ENCODE measurements at regions not wholly inside any gene's neighbourhood (a gene's known extent, or its start where the extent isn't known, plus 50 kb on each side); places are given as distances from the start of the nearest gene placed in this dataset.

- no peak for TF ChIP-seq EZH2 (IDR thresholded peaks at IDR 0.05)
- no peak for TF ChIP-seq EZH2phosphoT487 (IDR thresholded peaks at IDR 0.05)
- TF ChIP-seq CTCF (IDR thresholded peaks at IDR 0.05): no peak
- H3K4me3 ChIP-seq: no peak overlapping the region
- no peak for DNase-seq (ENCODE audit: low spot score)
- Mint-ChIP-seq H3K36me3 (peaks cover 7% of the 10 kb centered on the region), H3K4me3 (no peak overlapping the region), H3K9me3 (peaks cover 22% of the 10 kb centered on the region), H3K27me3 (ENCODE audit: insufficient read depth, low read depth) (peaks cover 23% of the 10 kb centered on the region), H3K27ac (peak overlapping the region; percentile 55), H3K4me1 (peaks cover 29% of the 10 kb centered on the region)
- H3K9me3 ChIP-seq (ENCODE audit: low read depth): peaks cover 4% of the 10 kb centered on the region
- no peaks in the 10 kb centered on the region for H3K36me3 ChIP-seq
- no peaks in the 10 kb centered on the region for H4K20me1 ChIP-seq (ENCODE audit: low read depth)
- no peak overlapping the region for H3K4me2 ChIP-seq
- no peak overlapping the region for H3K9ac ChIP-seq
- no peaks in the 10 kb centered on the region for H3K79me2 ChIP-seq (ENCODE audit: low read depth)
- no peaks in the 10 kb centered on the region for H3K27me3 ChIP-seq
- no peak overlapping the region for H2AFZ ChIP-seq (replicated peaks)
- H3K27ac ChIP-seq: no peak overlapping the region
- H3F3A ChIP-seq (ENCODE audit: low read depth): no peaks in the 10 kb centered on the region
- peaks cover 6% of the 10 kb centered on the region for H3K4me1 ChIP-seq
Measured at GRCh38 chr2:128401680-128402079, 83.0 kb upstream of the HS6ST1 start.

GRCh38 chr2:128402911-128403670, 84.4 kb upstream of the HS6ST1 start:
- Histone ChIP-seq H3K9me3 (ENCODE audit: low read depth) (peaks cover 4% of the 10 kb centered on the region), H2AFZ (replicated peaks) (no peak overlapping the region), H3K4me2 (no peak overlapping the region), H3K36me3 (no peaks in the 10 kb centered on the region), H3K4me1 (peaks cover 7% of the 10 kb centered on the region), H4K20me1 (ENCODE audit: low read depth) (no peaks in the 10 kb centered on the region), H3K79me2 (ENCODE audit: low read depth) (no peaks in the 10 kb centered on the region), H3F3A (ENCODE audit: low read depth) (no peaks in the 10 kb centered on the region), H3K4me3 (no peak overlapping the region), H3K27me3 (no peaks in the 10 kb centered on the region), H3K27ac (no peak overlapping the region), H3K9ac (no peak overlapping the region)
- no peak overlapping the region for H3K4me3 Mint-ChIP-seq
- H3K9me3 Mint-ChIP-seq: peaks cover 18% of the 10 kb centered on the region
- peaks cover 33% of the 10 kb centered on the region for H3K4me1 Mint-ChIP-seq
- DNase-seq (ENCODE audit: low spot score): no peak
- peaks cover 23% of the 10 kb centered on the region for H3K27me3 Mint-ChIP-seq (ENCODE audit: insufficient read depth, low read depth)
- H3K27ac Mint-ChIP-seq: no peak overlapping the region
- H3K36me3 Mint-ChIP-seq: peaks cover 7% of the 10 kb centered on the region
- TF ChIP-seq CTCF (IDR thresholded peaks at IDR 0.05) (no peak), EZH2 (IDR thresholded peaks at IDR 0.05) (no peak), EZH2phosphoT487 (IDR thresholded peaks at IDR 0.05) (no peak)

GRCh38 chr2:128403814-128404708, 85.4 kb upstream of the HS6ST1 start:
- Mint-ChIP-seq H3K4me1 (peaks cover 43% of the 10 kb centered on the region), H3K27me3 (ENCODE audit: insufficient read depth, low read depth) (peaks cover 21% of the 10 kb centered on the region), H3K36me3 (peaks cover 4% of the 10 kb centered on the region), H3K4me3 (no peak overlapping the region), H3K27ac (peak overlapping the region; percentile 62), H3K9me3 (peaks cover 12% of the 10 kb centered on the region)
- Histone ChIP-seq H3K9ac (no peak overlapping the region), H3F3A (ENCODE audit: low read depth) (no peaks in the 10 kb centered on the region), H3K4me2 (no peak overlapping the region), H2AFZ (replicated peaks) (no peak overlapping the region), H4K20me1 (ENCODE audit: low read depth) (no peaks in the 10 kb centered on the region), H3K79me2 (ENCODE audit: low read depth) (no peaks in the 10 kb centered on the region), H3K27ac (no peak overlapping the region), H3K4me3 (no peak overlapping the region), H3K27me3 (no peaks in the 10 kb centered on the region), H3K4me1 (peaks cover 10% of the 10 kb centered on the region), H3K36me3 (no peaks in the 10 kb centered on the region), H3K9me3 (ENCODE audit: low read depth) (peaks cover 4% of the 10 kb centered on the region)
- DNase-seq (ENCODE audit: low spot score): no peak
- TF ChIP-seq EZH2 (IDR thresholded peaks at IDR 0.05) (no peak), CTCF (IDR thresholded peaks at IDR 0.05) (no peak), EZH2phosphoT487 (IDR thresholded peaks at IDR 0.05) (no peak)

Data from neural progenitor cell (in vitro differentiated cells).